Brain microvascular endothelial cell (primary cell): ENCODE measurements at regions not wholly inside any gene's neighbourhood (a gene's known extent, or its start where the extent isn't known, plus 50 kb on each side); places are given as distances from the start of the nearest gene placed in this dataset.

ENCODE experiments used
- DNase-seq: peaks from one replicate; pipeline ENCODE4 v3.0.0-alpha.2; 2020
- H3K27ac ChIP-seq: fragments of 250-450 bp; sonication (Bioruptor Pico); 2 replicates; pipeline ENCODE4 v1.5.1; 2020; ENCODE audit warnings: mild to moderate bottlenecking, moderate library complexity
- H3K27me3 ChIP-seq: fragments of 250-450 bp; sonication (Bioruptor Pico); replicated peaks from 2 replicates; pipeline ENCODE4 v1.5.1; 2020; ENCODE audit warnings: mild to moderate bottlenecking
- H3K36me3 ChIP-seq: fragments of 250-450 bp; sonication (Bioruptor Pico); replicated peaks from 2 replicates; pipeline ENCODE4 v1.5.1; 2020; ENCODE audit warnings: mild to moderate bottlenecking
- H3K4me3 ChIP-seq: 2 replicates; pipeline ENCODE4 v1.5.1; 2011; ENCODE audit warnings: low read depth, mild to moderate bottlenecking, control low read depth, low read length, moderate library complexity
- CTCF ChIP-seq: IDR thresholded peaks from 2 replicates; pipeline ENCODE4 v1.5.1; 2011; ENCODE audit warnings: low read depth, mild to moderate bottlenecking, moderate library complexity, low read length, control low read depth, inconsistent platforms; ENCODE audit errors: missing control alignments
- in situ Hi-C: cut with HindIII; loops from 2 replicates; pipeline ENCODE4 v1.10.0; 2017; ENCODE audit warnings: low sequenced_read_pairs, low pct_ligation_motif_present

GRCh38 chr6:8535519-8535918 is 100.2 kb upstream of the SLC35B3 start:
- no peak overlapping the region for H3K4me3 ChIP-seq
- TF ChIP-seq CTCF, result no peak
- no peak for DNase-seq
- H3K36me3 ChIP-seq, result no peaks in the 10 kb centered on the region
- H3K27me3 ChIP-seq, result no peaks in the 10 kb centered on the region
- no peak overlapping the region for H3K27ac ChIP-seq
- in situ Hi-C loops, result no loop called here

GRCh38 chr6:8530785-8531435 is 95.6 kb upstream of the SLC35B3 start:
- DNase-seq, result no peak
- Histone ChIP-seq H3K27ac (no peak overlapping the region), H3K4me3 (no peak overlapping the region), H3K27me3 (no peaks in the 10 kb centered on the region), H3K36me3 (no peaks in the 10 kb centered on the region)
- no peak for TF ChIP-seq CTCF
- in situ Hi-C loops, result no loop called here

- no peak overlapping the region for H3K27ac ChIP-seq
- H3K4me3 ChIP-seq, result no peak overlapping the region
- in situ Hi-C loops, result no loop called here
- no peak for DNase-seq
- no peaks in the 10 kb centered on the region for H3K27me3 ChIP-seq
- TF ChIP-seq CTCF, result no peak
- no peaks in the 10 kb centered on the region for H3K36me3 ChIP-seq
Measured at GRCh38 chr6:8529250-8529649, 93.9 kb upstream of the SLC35B3 start.

GRCh38 chr6:8527818-8528217 is 92.5 kb upstream of the SLC35B3 start:
- in situ Hi-C loops, result no loop called here
- no peak for DNase-seq
- no peak for TF ChIP-seq CTCF
- no peaks in the 10 kb centered on the region for H3K27me3 ChIP-seq
- H3K4me3 ChIP-seq, result no peak overlapping the region
- no peak overlapping the region for H3K27ac ChIP-seq
- no peaks in the 10 kb centered on the region for H3K36me3 ChIP-seq

GRCh38 chr6:8526624-8527023 is 91.3 kb upstream of the SLC35B3 start:
- Histone ChIP-seq H3K27ac (no peak overlapping the region), H3K4me3 (no peak overlapping the region), H3K27me3 (no peaks in the 10 kb centered on the region), H3K36me3 (no peaks in the 10 kb centered on the region)
- no peak for TF ChIP-seq CTCF
- DNase-seq, result no peak
- in situ Hi-C loops, result no loop called here

GRCh38 chr6:8525370-8525769 is 90.0 kb upstream of the SLC35B3 start:
- no peak for DNase-seq

More at GRCh38 chr6:8525370-8525769, 90.0 kb upstream of the SLC35B3 start:
- Histone ChIP-seq H3K27me3 (no peaks in the 10 kb centered on the region), H3K27ac (no peak overlapping the region), H3K4me3 (no peak overlapping the region), H3K36me3 (no peaks in the 10 kb centered on the region)
- in situ Hi-C loops, result no loop called here
- no peak for TF ChIP-seq CTCF
